ENCODE measurements at regions not wholly inside any gene's neighbourhood (a gene's known extent, or its start where the extent isn't known, plus 50 kb on each side); places are given as distances from the start of the nearest gene placed in this dataset.

DNA sequence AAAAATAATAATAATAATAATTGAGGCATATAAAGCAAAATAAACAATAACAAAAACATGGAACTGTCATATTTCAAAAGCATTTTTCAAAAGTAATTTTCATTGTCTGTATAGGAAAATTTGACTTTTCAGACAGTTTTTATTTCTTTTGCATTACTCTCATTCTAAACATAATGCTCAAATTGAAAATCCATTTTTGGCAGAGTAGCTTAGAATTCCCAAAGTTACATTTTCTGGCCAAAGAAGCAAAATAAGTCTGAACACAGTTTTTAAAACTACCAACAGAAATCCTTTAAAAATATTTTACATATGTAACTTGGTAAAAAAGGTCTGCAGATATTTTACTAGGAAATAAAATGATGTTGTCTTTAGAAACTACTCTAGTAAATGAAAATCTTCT is 535.4 kb downstream of the ANKRD7 start:
- BruUV-seq (replicated peaks): no TSS peak
- no peak for ATAC-seq (ENCODE audit: low read depth)
- H4K20me1 ChIP-seq (ENCODE audit: insufficient read depth, low read length): no peaks in the 10 kb centered on the region

More for the DNA sequence above, 535.4 kb downstream of the ANKRD7 start:
- Histone ChIP-seq H3K9me3 (ENCODE audit: control insufficient read depth, insufficient read depth, low read length) (peaks cover 9% of the 10 kb centered on the region; the same call in 1 of the 2 replicates), H3K14ac (replicated peaks; ENCODE audit: low read depth, low read length) (no peak overlapping the region), H2BK120ac (ENCODE audit: low read depth, low read length) (no peak overlapping the region), H4K5ac (ENCODE audit: low read depth, low read length) (no peak overlapping the region), H4K8ac (ENCODE audit: low read depth in 2 of 2, low read length in 2 of 2) (no peak overlapping the region), H2AK5ac (ENCODE audit: low read depth, low read length) (no peak overlapping the region), H3K27ac (ENCODE audit: insufficient read depth, low read length) (no peak overlapping the region), H3K9me1 (ENCODE audit: insufficient read depth, low read length) (no peaks in the 10 kb centered on the region), H2BK20ac (ENCODE audit: low read depth, low read length) (no peak overlapping the region), H3K4me3 (ENCODE audit: insufficient read depth, low read depth, low read length) (no peak overlapping the region), H3K4me2 (ENCODE audit: low read depth, low read length) (no peak overlapping the region), H3K4me1 (ENCODE audit: control insufficient read depth, insufficient read depth, low read length) (no peaks in the 10 kb centered on the region), H2AK9ac (replicated peaks; ENCODE audit: low read depth, low read length, poor library complexity) (no peak overlapping the region), H3K18ac (ENCODE audit: low read depth, low read length) (no peak overlapping the region), H3K36me3 (ENCODE audit: control insufficient read depth, insufficient read depth, low read length) (no peaks in the 10 kb centered on the region), H3K27me3 (ENCODE audit: control insufficient read depth, insufficient read depth, low read length) (no peaks in the 10 kb centered on the region), H4K91ac (ENCODE audit: insufficient read depth, low read depth, low read length) (no peak overlapping the region), H3K56ac (ENCODE audit: extremely low read depth, insufficient read depth, low read length) (no peak overlapping the region), H3K79me1 (ENCODE audit: low read depth in 1 of 2, low read length in 2 of 2) (no peaks in the 10 kb centered on the region), H3K9ac (ENCODE audit: low read depth, low read length) (no peak overlapping the region), H2AFZ (replicated peaks; ENCODE audit: low read length, poor library complexity) (no peak overlapping the region), H2BK5ac (ENCODE audit: low read depth, low read length, poor library complexity, severe bottlenecking) (no peak overlapping the region), H2BK15ac (ENCODE audit: low read depth, low read length) (no peak overlapping the region), H3K4ac (ENCODE audit: low read depth, low read length) (no peak overlapping the region), H3K23ac (ENCODE audit: low read depth, low read length) (no peak overlapping the region)
- DNase-seq: no peak
- intact Hi-C loops (cut with micrococcal nuclease) (no loop called here), dilution Hi-C loops (cut with HindIII; ENCODE audit: low sequenced_read_pairs, unreplicated experiment) (no loop called here), in situ Hi-C loops (cut with MboI; ENCODE audit: low sequenced_read_pairs) (no loop called here)
- ChIA-PET CTCF (no interaction called here), POLR2A (ENCODE audit: unreplicated experiment) (no interaction called here)
- TF ChIP-seq POLR2A (IDR thresholded peaks at IDR 0.05; ENCODE audit: low read depth, low read length): no peak
- no peak for TF ChIP-seq SMC3 (IDR thresholded peaks at IDR 0.05; ENCODE audit: low read depth, low read length)
- no peak for TF ChIP-seq MAZ (IDR thresholded peaks at IDR 0.05; ENCODE audit: borderline replicate concordance, low read depth, low read length)
- no peak for TF ChIP-seq CEBPB (IDR thresholded peaks at IDR 0.05; ENCODE audit: low read depth, low read length)
- TF ChIP-seq NFE2L2 (IDR thresholded peaks at IDR 0.05; ENCODE audit: low read depth, low read length): no peak
- TF ChIP-seq RAD21 (IDR thresholded peaks at IDR 0.05; ENCODE audit: low read length): no peak
- TF ChIP-seq MAFK (IDR thresholded peaks at IDR 0.05; ENCODE audit: low read depth, low read length): no peak
- no peak for TF ChIP-seq MXI1 (IDR thresholded peaks at IDR 0.05; ENCODE audit: borderline replicate concordance, low read depth, low read length)
- no peak for TF ChIP-seq RFX5 (IDR thresholded peaks at IDR 0.05; ENCODE audit: low read depth, low read length)
- no peak for TF ChIP-seq BHLHE40 (IDR thresholded peaks at IDR 0.05; ENCODE audit: low read depth, low read length)
- TF ChIP-seq CHD1 (IDR thresholded peaks at IDR 0.05; ENCODE audit: low read depth, low read length): no peak
- TF ChIP-seq FOS (IDR thresholded peaks at IDR 0.05; ENCODE audit: low read depth, low read length): no peak
- no peak for TF ChIP-seq RCOR1 (IDR thresholded peaks at IDR 0.05; ENCODE audit: insufficient replicate concordance, low read length)
- no peak for TF ChIP-seq USF2 (IDR thresholded peaks at IDR 0.05; ENCODE audit: low read depth, low read length)

Data from IMR-90 (cell line).